ENCODE measurements at regions not wholly inside any gene's neighbourhood (a gene's known extent, or its start where the extent isn't known, plus 50 kb on each side); places are given as distances from the start of the nearest gene placed in this dataset.

GRCh38 chr4:14868426-14869395, 133.6 kb upstream of the CPEB2 start:
- no peak for DNase-seq (ENCODE audit: low read depth in 3 of 3)

DNA sequence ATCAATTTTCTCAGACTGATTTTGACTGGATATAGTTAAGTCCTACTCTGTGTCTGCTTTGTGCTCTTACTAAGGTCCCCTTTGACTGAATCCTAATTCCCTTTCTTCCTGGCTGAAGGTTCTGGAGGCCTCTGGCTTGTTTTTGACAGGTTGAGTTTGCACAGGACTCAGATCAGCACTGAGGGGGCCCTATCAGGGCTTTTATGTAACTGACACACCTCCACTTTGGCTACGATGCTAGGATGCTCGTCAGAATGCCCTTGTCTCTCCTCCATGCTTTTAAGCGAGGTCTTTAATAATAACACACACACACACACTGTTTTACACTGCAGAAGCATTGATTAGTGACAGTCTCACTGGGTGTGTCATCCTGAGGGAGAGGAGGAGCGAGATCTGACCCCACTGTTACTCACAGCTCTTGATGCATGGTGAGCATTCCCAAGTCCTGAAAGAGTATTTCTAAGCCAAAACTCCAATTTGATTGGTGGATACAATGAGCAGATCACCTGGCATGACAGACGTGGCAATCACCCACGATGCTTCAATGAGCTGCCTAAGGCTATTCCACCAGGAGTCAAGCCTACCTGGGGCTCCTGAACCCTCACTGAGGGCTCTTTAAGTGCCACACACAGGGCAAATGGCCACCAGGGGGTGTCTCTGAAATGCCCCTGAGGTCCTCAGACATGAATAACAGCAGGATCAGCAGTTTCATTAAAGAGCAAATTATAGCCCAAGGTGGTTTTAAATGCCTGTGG, 130.4 kb upstream of the CPEB2 start:
- peak in 1 of 3 experiments; percentile 12 for DNase-seq (ENCODE audit: low read depth in 3 of 3)

DNA sequence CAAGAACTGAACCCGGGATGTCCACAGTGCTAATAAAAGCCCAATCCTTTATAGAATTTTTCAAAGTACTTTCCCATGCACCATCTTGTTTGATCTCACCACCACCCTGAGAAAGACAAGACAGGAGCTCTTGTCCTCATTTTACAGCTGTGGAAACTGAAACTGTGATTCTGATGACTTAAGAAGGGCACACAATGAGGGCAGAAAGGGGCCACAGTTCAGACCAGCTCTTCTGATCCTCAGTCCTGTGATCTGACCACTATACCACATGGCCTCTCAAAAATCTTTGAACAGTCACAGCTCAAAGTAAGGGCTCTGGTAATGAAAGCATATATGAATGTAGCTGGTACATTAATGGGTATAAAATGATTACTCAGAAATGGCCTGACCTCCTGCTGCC, 127.3 kb upstream of the CPEB2 start:
- DNase-seq (ENCODE audit: low read depth in 3 of 3), result no peak

- no peak for DNase-seq (ENCODE audit: low read depth in 3 of 3)
These were observed 124.7 kb upstream of the CPEB2 start for GRCh38 chr4:14877246-14878225.

- DNase-seq (ENCODE audit: low read depth in 3 of 3), result no peak
These were observed 123.6 kb upstream of the CPEB2 start for GRCh38 chr4:14878681-14879080.

DNA sequence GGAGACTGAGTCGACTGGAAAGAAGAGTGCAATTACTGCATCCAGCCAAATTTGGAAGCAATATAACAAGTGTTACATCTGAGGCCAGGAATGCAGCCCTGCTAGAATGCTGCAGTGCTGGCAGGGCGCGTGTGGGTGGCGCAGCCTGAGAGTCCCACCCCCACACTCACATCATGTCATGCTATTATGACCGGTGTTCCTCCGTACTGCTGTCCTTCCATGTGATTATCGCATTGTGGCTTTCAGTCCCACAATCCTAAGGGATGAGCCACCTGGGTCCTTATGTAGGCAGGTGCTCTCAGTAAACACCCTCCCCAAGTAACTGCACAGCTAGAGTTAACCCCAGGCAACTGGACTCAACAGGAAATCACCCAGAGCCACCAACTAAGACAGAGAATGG, 122.6 kb upstream of the CPEB2 start:
- DNase-seq (ENCODE audit: low read depth in 3 of 3), result no peak

GRCh38 chr4:14880805-14881204, 121.5 kb upstream of the CPEB2 start:
- DNase-seq (ENCODE audit: low read depth in 3 of 3), result no peak

- no peak for DNase-seq (ENCODE audit: low read depth in 3 of 3)
These were observed 119.1 kb upstream of the CPEB2 start for GRCh38 chr4:14883166-14883565.

DNA sequence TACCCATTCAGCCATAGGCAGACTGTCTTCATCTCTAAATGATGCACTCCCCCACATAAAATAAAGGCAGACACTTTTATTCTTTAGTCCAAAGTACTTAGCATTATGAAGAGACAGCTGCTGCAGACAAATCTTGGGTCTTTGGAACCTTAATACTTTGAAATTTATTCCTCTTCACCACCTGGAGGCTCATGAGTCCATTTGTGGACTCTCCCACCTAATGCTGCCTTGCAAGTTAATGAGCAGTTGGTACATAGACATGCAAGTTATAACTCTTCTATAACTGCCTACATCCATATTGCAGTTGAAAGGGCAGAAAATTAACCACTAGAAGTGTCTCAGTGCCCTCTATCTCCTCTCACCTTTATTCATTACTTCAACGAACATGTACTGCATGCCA, 118.6 kb upstream of the CPEB2 start:
- no peak for DNase-seq (ENCODE audit: low read depth in 3 of 3)

DNA sequence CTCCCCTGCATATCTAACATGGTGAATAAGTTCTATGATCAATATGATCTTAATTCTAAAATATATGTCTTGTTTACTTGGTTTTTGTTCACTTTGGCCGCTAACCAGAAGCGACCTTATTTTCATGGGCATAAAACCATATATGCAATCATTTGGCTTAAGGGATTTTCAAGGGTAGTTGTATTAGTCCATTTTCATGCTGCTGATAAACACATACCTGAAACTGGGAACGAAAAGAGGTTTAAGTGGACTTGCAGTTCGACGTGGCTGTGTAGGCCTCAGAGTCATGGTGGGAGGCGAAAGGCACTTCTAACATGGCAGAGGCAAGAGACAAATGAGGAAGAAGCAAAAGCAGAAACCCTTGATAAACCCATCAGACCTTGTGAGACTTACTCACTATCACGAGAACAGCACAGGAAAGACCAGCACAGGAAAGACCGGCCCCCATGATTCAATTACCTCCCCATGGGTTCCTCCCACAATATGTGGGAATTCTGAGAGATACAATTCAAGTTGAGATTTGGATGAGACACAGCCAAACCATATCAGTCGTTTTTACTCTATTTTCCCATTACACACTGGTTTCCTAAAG, 114.3 kb upstream of the CPEB2 start:
- no peak for DNase-seq (ENCODE audit: low read depth in 3 of 3)

GRCh38 chr4:14888790-14889572, 113.3 kb upstream of the CPEB2 start:
- no peak for DNase-seq (ENCODE audit: low read depth in 3 of 3)

DNA sequence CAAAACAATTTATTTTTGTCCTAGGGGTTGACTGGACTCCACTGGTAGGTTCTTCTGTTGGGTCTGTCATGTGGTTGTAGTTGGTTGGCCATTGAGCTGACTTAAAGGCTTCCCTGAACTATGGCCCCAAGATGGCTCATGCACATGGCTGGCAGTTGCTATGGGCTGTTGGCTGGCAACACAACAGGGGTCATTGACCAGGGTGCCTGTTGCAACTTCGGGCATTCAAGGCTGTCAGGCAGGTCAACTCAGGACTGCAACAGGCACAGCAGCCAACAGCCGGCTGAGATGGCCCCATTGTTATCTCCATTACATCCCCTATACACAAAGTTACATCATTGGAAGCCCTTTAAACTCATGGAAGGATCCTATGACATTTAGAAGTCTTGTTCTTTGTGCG, 109.7 kb upstream of the CPEB2 start:
- DNase-seq (ENCODE audit: low read depth in 3 of 3), result no peak

DNA sequence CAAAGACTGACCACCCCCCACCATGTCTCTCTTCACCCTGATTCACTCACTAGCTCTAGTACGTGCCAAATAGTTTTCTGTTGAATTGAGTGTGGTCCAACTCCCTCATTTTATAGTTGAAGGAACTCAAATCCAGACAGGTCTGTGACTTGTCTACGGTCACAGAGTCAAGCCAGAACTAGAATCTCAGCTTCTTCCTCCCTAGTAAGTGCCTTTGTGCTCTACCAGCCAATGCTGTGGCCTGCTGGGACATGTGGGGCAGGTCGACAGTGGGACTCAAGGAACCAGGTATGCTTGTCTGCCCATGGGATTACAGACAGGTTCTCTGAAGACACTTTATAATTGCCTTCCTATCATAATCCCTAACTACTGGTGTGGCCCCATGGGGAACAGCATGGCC, 108.6 kb upstream of the CPEB2 start:
- no peak for DNase-seq (ENCODE audit: low read depth in 3 of 3)

GRCh38 chr4:14894392-14895292, 107.6 kb upstream of the CPEB2 start:
- DNase-seq (ENCODE audit: low read depth in 3 of 3), result no peak

GRCh38 chr4:14896656-14897175, 105.6 kb upstream of the CPEB2 start:
- DNase-seq (ENCODE audit: low read depth in 3 of 3), result no peak

GRCh38 chr4:14897217-14897616, 105.1 kb upstream of the CPEB2 start:
- DNase-seq (ENCODE audit: low read depth in 3 of 3), result no peak

DNA sequence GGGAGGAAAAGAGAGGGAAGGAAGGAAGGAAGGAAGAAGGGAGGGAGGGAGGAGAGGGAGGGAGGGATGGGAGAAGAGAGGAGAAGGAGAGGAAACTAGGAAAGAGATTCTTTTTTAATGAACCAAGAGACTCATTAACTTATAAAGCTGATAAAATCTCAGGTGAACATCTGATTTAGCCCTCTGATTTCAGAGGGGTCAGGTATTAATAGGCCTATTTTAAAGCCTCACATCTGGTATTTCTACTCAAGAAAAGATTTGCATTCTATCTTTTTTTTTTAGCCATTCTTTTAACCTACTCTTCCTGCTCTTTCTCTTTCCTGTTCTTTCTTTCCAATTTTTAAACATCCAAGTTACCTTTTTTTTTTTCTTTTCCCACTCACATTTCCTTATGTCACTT, 103.3 kb upstream of the CPEB2 start:
- DNase-seq (ENCODE audit: low read depth in 3 of 3), result no peak

DNA sequence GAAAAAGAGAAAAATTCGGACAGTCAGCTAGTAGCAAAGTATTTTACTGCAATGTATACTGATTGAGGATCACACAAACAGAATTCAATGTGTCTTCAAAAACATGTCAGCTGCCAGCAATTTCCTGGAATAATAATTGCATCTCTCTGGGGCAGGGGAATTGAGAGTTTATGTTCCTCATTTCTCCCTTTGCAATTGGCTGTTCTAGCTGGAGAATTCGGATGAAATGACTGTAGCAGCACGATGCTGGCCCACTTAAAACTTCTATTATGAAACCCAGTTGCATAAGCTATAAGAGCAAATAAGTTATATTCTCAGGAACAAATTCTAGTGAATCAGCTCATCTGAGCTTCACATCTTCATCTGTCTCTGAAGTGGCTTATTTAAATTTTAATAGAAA, 99.9 kb upstream of the CPEB2 start:
- no peak for DNase-seq (ENCODE audit: low read depth in 3 of 3)

DNA sequence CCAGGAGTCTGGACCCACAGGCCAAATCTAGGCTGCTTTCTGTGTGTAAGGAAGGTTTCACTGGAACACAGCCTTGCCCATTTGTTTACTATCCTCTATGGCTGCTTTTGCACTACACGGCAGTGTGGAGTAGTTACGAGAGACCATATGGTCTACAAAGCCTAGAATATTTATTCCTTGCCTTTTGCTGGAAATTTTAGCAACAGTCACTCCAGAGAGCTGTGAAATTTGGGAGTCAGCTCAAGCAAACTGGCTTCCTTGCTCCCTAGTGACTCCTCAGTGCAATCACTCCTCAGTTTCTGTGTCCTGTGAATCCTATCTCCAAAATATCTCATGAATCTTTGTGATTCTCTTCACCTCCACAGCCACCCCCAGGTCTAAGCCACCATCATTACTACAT, 99.0 kb upstream of the CPEB2 start:
- no peak for DNase-seq (ENCODE audit: low read depth in 3 of 3)

Data from stimulated activated CD4-positive, alpha-beta T cell treated with anti-CD3 and anti-CD28 coated beads, TNF-alpha, amount 100 ng/mL, for 24 hours (primary cell).